Naive thymus-derived CD8-positive, alpha-beta T cell (primary cell): ENCODE measurements at regions not wholly inside any gene's neighbourhood (a gene's known extent, or its start where the extent isn't known, plus 50 kb on each side); places are given as distances from the start of the nearest gene placed in this dataset.
"Not testable (repeated sequence)": the region's sequence is repeated elsewhere in the genome, so short reads cannot be mapped to it uniquely, and the experiment has no call there.

Experiments used
- ATAC-seq, 2 donors: fragments of 150-1000 bp; cut with Tn5 transposase in 1 of 2; sonication (Bioruptor Pico), chemical (Tn5 transposase) in 1 of 2; 1 replicate in 1 of 2; 2 replicates in 1 of 2; pipeline ENCODE4 v1.10.0; 2021; ENCODE audit warnings: mild to moderate bottlenecking in 2 of 2, moderate library complexity in 2 of 2
- POLR2A ChIA-PET: fragments of 350-600 bp; sonication (Branson Sonifier 250); formaldehyde crosslinking; loops from one replicate; lab custom pipeline; 2021; ENCODE audit warnings: antibody characterized with exemption; lab: Charles Lee
- DNase-seq, 10 donors: peaks; one replicate each; pipeline versions ENCODE4 v3.0.0 to v3.0.0-alpha.2; 2020 to 2022
- H3K27ac Mint-ChIP-seq, 10 donors: one replicate each; pipeline ENCODE4 v1.8.0; 2020 to 2022; ENCODE audit warnings: mild to moderate bottlenecking in 10 of 10, mixed read lengths in 10 of 10, moderate library complexity in 4 of 10, inconsistent platforms in 1 of 10
- H3K27me3 Mint-ChIP-seq, 5 donors: one replicate each; pipeline ENCODE4 v1.8.0; 2021 to 2022; ENCODE audit warnings: mixed read lengths in 5 of 5
- H3K36me3 Mint-ChIP-seq, 3 donors: one replicate each; pipeline ENCODE4 v1.8.0; 2020 to 2022; ENCODE audit warnings: mixed read lengths in 3 of 3, mild to moderate bottlenecking in 2 of 3, inconsistent platforms in 1 of 3
- H3K4me1 Mint-ChIP-seq, 4 donors: one replicate each; pipeline ENCODE4 v1.8.0; 2021 to 2022; ENCODE audit warnings: mixed read lengths in 4 of 4
- H3K4me3 Mint-ChIP-seq, 10 donors: one replicate each; pipeline ENCODE4 v1.8.0; 2020 to 2022; ENCODE audit warnings: mild to moderate bottlenecking in 10 of 10, mixed read lengths in 10 of 10, moderate library complexity in 6 of 10, inconsistent platforms in 1 of 10
- H3K9me3 Mint-ChIP-seq, 9 donors: one replicate each; pipeline ENCODE4 v1.8.0; 2020 to 2022; ENCODE audit warnings: mixed read lengths in 9 of 9, mild to moderate bottlenecking in 3 of 9, inconsistent platforms in 1 of 9, moderate library complexity in 1 of 9

- DNase-seq (no peak), ATAC-seq (peak in 1 of 2 donors; percentile 9)
- peaks cover 0 to 3% (median 0%) of the 10 kb centered on the region in 3 donors for H3K36me3 Mint-ChIP-seq
- POLR2A ChIA-PET = interaction anchor here (0.6 to 8.7 kb wide), 7 partner anchors 14 to 174 kb away, joined by 3 to 81 read pairs (median 7); partner anchors contain the start of gene S1PR1
- no peaks in the 10 kb centered on the region for H3K27me3 Mint-ChIP-seq
- H3K4me3 Mint-ChIP-seq = no peak overlapping the region
- no peaks in the 10 kb centered on the region for H3K9me3 Mint-ChIP-seq
- H3K4me1 Mint-ChIP-seq = peaks cover 37 to 68% (median 62%) of the 10 kb centered on the region in 4 donors
- H3K27ac Mint-ChIP-seq = peak overlapping the region; percentile 66 to 92 (median 88)
Observed at GRCh38 chr1:101136271-101136670, 100.5 kb upstream of the S1PR1 start.

DNA sequence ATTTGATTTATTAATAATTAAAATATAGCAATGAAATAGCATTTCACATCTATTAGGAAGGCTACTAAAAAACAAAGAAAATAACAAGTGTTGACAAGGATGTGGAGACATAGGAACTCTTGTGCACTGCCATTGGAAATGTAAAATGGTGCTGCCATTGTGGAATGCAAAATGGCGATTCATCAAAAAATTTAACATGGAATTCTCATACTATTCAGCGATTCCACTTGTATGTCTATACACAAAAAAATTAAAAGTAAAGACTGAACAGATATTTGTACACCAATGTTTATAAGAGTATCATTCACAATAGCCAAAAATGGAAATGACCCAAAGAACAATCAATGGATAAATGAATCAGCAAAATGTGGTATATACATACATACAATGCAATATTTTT, 101.3 kb upstream of the S1PR1 start:
- H3K36me3 Mint-ChIP-seq = peaks cover 0 to 3% (median 0%) of the 10 kb centered on the region in 3 donors
- H3K27me3 Mint-ChIP-seq = no peaks in the 10 kb centered on the region
- DNase-seq (no peak), ATAC-seq (no peak)
- no peaks in the 10 kb centered on the region for H3K9me3 Mint-ChIP-seq
- peak overlapping the region in 8 of 10 donors; percentile 16 to 92 (median 88) for H3K27ac Mint-ChIP-seq
- no peak overlapping the region for H3K4me3 Mint-ChIP-seq
- POLR2A ChIA-PET = interaction anchor here (1.6 to 8.7 kb wide), 3 partner anchors 13 to 152 kb away, joined by 8 to 81 read pairs (median 8); partner anchors contain the start of gene S1PR1
- H3K4me1 Mint-ChIP-seq = peaks cover 44 to 75% (median 69%) of the 10 kb centered on the region in 4 donors

DNA sequence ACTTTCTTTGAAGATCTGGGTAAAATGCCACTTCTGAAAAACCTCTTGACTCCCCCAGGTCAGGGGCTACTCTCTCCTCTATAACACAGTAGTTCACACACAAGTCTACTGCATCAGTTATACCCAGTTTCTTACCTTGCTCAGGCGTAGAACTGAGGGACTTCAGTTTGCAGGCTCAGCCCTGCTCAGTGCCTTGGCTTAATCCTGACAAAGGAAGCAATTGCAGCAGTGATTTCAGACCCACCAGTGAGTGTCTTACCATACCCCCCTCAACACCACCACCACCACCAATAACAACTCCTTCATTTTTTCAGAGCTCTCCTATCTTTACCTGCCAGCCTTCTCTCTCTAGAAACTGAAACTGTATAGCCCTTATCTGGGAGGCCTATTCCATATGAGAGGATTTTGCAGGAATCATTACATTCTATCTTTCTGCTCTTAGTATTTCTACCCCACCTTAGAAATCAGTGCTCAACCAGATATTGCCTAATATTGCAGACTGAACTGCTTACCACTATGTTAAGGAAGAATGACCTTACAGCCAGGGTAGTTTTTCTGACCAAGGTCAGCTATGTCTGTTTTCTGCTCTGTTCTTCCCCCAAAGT, 105.5 kb upstream of the S1PR1 start:
- no peaks in the 10 kb centered on the region for H3K9me3 Mint-ChIP-seq
- peaks cover 0 to 3% (median 0%) of the 10 kb centered on the region in 3 donors for H3K36me3 Mint-ChIP-seq
- POLR2A ChIA-PET = interaction anchor here (0.6 to 4.0 kb wide), 2 partner anchors 81 to 106 kb away, joined by 3 to 43 read pairs; partner anchors contain the start of gene S1PR1
- peak overlapping the region in 5 of 10 donors; percentile 3 to 46 (median 18) for H3K4me3 Mint-ChIP-seq
- ATAC-seq = no peak
- H3K27me3 Mint-ChIP-seq = no peaks in the 10 kb centered on the region
- peak overlapping the region; percentile 56 to 97 (median 83) for H3K27ac Mint-ChIP-seq
- peaks cover 40 to 79% (median 71%) of the 10 kb centered on the region in 4 donors for H3K4me1 Mint-ChIP-seq
- DNase-seq = no peak

GRCh38 chr1:101130673-101131072, 105.1 kb upstream of the DPH5 start:
- H3K36me3 Mint-ChIP-seq = peaks cover 0 to 3% (median 0%) of the 10 kb centered on the region in 3 donors
- H3K4me3 Mint-ChIP-seq = peak overlapping the region in 7 of 10 donors; percentile 5 to 37 (median 17)
- H3K4me1 Mint-ChIP-seq = peaks cover 38 to 77% (median 65%) of the 10 kb centered on the region in 4 donors
- POLR2A ChIA-PET = interaction anchor here (0.8 to 4.0 kb wide), 3 partner anchors 21 to 115 kb away, joined by 3 to 43 read pairs (median 3); partner anchors contain the start of gene S1PR1
- ATAC-seq (no peak), DNase-seq (no peak)
- H3K9me3 Mint-ChIP-seq = no peaks in the 10 kb centered on the region
- H3K27ac Mint-ChIP-seq = peak overlapping the region; percentile 56 to 97 (median 83)
- no peaks in the 10 kb centered on the region for H3K27me3 Mint-ChIP-seq

- DNase-seq (peak in 2 of 10 donors; percentile 21 to 28), ATAC-seq (peak; percentile 38 to 43)
- peak overlapping the region in 7 of 10 donors; percentile 54 to 78 (median 69) for H3K4me3 Mint-ChIP-seq
- H3K4me1 Mint-ChIP-seq = peaks cover 31 to 79% (median 63%) of the 10 kb centered on the region in 4 donors
- H3K27ac Mint-ChIP-seq = peak overlapping the region; percentile 83 to 98 (median 94)
- H3K9me3 Mint-ChIP-seq = no peaks in the 10 kb centered on the region
- no peaks in the 10 kb centered on the region for H3K27me3 Mint-ChIP-seq
- no peaks in the 10 kb centered on the region for H3K36me3 Mint-ChIP-seq
- POLR2A ChIA-PET = interaction anchor here (1.0 to 4.0 kb wide), 3 partner anchors 8 to 201 kb away, joined by 3 to 43 read pairs (median 6); partner anchors contain the start of gene S1PR1
Observed at GRCh38 chr1:101128846-101129245, 103.3 kb upstream of the DPH5 start.

DNA sequence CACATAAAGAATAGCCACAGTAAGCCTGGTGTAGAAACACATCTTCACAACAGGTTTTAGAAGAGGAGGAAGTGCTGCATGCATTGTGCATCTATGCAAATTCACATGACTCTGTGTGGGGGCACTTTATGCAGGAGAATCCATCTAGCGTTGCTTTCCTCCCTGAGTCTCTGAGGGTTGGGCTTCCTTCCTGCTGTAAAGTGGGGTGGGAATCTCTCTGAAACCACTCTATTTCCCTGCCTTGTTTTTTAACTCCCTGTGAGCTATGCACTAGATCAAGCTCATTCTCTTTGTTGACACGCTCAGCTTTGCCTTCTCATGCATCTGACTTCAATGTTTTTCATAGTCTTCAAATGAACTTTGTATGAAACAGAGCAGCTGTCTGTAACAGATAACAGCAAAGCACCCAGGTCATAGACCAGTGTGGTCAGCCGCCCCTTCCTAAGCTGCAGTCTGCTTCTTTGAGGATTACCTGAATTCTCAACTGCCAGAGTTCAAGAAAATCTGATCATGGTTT, 102.7 kb upstream of the DPH5 start:
- peak overlapping the region; percentile 83 to 98 (median 94) for H3K27ac Mint-ChIP-seq
- no peaks in the 10 kb centered on the region for H3K9me3 Mint-ChIP-seq
- POLR2A ChIA-PET = interaction anchor here (0.5 to 4.0 kb wide), 4 partner anchors 9 to 201 kb away, joined by 3 to 43 read pairs (median 5); partner anchors contain the start of gene S1PR1
- DNase-seq (peak in 9 of 10 donors; percentile 11 to 62 (median 41)), ATAC-seq (peak; percentile 75 to 82)
- no peaks in the 10 kb centered on the region for H3K36me3 Mint-ChIP-seq
- peak overlapping the region; percentile 44 to 79 (median 64) for H3K4me3 Mint-ChIP-seq
- peaks cover 32 to 81% (median 65%) of the 10 kb centered on the region in 4 donors for H3K4me1 Mint-ChIP-seq
- no peaks in the 10 kb centered on the region for H3K27me3 Mint-ChIP-seq

GRCh38 chr1:101124405-101124804, 98.8 kb upstream of the DPH5 start:
- Mint-ChIP-seq H3K4me1 (peaks cover 20 to 86% (median 64%) of the 10 kb centered on the region in 4 donors), H3K4me3 (no peak overlapping the region), H3K27ac (peak overlapping the region; percentile 31 to 95 (median 69)), H3K36me3 (no peaks in the 10 kb centered on the region), H3K27me3 (no peaks in the 10 kb centered on the region), H3K9me3 (no peaks in the 10 kb centered on the region)
- no peak for DNase-seq
- no peak for ATAC-seq
- POLR2A ChIA-PET = interaction anchor here (1.4 kb wide), 1 partner anchor 12 kb away, joined by 5 read pairs; no protein-coding TSS in a partner anchor

DNA sequence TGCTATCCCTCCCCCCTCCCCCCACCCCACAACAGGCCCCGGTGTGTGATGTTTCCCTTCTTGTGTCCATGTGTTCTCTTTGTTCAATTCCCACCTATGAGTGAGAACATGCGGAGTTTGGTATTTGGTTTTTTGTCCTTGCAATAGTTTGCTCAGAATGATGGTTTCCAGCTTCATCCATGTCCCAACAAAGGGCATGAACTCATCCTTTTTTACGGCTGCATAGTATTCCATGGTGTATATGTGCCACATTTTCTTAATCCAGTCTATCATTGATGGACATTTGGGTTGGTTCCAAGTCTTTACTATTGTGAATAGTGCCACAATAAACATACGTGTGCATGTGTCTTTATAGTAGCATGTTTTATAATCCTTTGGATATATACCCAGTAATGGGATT, 98.3 kb upstream of the DPH5 start:
- not testable (repeated sequence) for H3K4me3 Mint-ChIP-seq, ATAC-seq, DNase-seq, H3K36me3 Mint-ChIP-seq, H3K27me3 Mint-ChIP-seq, H3K9me3 Mint-ChIP-seq
- POLR2A ChIA-PET = interaction anchor here (0.6 kb wide), 1 partner anchor 35 kb away, joined by 4 read pairs; no protein-coding TSS in a partner anchor
- H3K4me1 Mint-ChIP-seq = peaks cover 20 to 85% (median 64%) of the 10 kb centered on the region in 4 donors
- H3K27ac Mint-ChIP-seq = peak overlapping the region in 7 of 10 donors; percentile 7 to 95 (median 47)

DNA sequence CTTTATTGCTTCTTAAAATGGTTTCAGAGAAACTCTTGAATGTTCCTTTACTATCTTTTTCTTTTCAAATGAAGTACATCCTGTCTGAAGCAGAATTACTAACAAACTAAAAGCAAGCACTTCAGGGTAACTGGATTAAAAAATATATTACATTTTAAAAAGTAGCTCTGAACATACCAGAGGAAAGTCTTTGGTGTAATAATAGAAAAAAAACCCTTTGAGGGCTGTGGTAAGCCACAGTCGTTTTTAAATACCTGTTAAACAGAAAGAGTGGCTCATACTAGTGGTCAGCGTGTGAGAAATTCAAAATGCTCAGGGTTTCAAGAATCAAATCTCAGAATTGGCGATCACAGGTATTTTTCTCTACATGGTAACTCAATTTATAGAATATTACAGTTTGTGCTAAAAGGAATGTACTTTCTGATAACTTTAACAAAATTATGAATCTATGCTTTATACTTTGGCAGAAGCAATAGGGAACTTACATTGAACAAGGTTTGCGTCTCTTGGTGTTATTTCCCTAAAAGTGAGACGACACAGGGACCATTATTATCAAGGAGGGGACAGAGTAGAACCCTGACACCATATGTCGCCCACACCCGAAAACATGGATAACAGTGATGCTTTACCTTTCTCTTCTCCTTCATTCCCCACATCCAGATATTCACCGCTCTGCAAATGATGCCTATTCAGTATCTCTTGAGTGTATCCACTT, 97.0 kb upstream of the DPH5 start:
- peaks cover 17 to 73% (median 53%) of the 10 kb centered on the region in 4 donors for H3K4me1 Mint-ChIP-seq
- H3K27me3 Mint-ChIP-seq = no peaks in the 10 kb centered on the region
- H3K36me3 Mint-ChIP-seq = no peaks in the 10 kb centered on the region
- H3K9me3 Mint-ChIP-seq = no peaks in the 10 kb centered on the region
- POLR2A ChIA-PET = interaction anchor here (0.9 to 1.4 kb wide), 3 partner anchors 13 to 196 kb away, joined by 3 to 8 read pairs (median 5); partner anchors contain the start of gene S1PR1
- peak overlapping the region; percentile 24 to 95 (median 88) for H3K27ac Mint-ChIP-seq
- H3K4me3 Mint-ChIP-seq = peak overlapping the region in 9 of 10 donors; percentile 3 to 80 (median 51)
- peak; percentile 73 to 77 for ATAC-seq
- peak in 4 of 10 donors; percentile 21 to 39 (median 26) for DNase-seq

DNA sequence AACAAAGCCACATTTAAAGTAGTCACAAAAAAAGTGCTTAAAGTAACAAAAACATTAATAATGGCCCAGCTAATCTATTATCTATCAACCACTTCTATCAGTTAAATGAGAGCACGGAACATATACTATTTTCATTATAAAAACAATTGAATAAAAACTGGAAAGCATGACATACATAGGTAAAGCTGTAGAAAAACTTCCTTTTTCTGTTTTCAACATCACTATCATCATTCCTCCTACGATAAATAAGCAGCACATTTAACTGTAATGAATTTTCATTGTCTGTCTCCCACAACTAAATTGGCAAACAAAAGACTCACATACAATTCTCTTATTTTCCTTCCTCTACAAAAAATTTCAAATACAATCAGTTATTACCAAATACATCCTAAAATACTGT, 96.4 kb upstream of the DPH5 start:
- ATAC-seq (no peak), DNase-seq (no peak)
- POLR2A ChIA-PET = interaction anchor here (0.9 to 1.4 kb wide), 5 partner anchors 13 to 195 kb away, joined by 3 to 8 read pairs (median 4); partner anchors contain the start of gene S1PR1
- H3K9me3 Mint-ChIP-seq = no peaks in the 10 kb centered on the region
- H3K27me3 Mint-ChIP-seq = no peaks in the 10 kb centered on the region
- H3K27ac Mint-ChIP-seq = peak overlapping the region; percentile 24 to 95 (median 88)
- no peaks in the 10 kb centered on the region for H3K36me3 Mint-ChIP-seq
- H3K4me3 Mint-ChIP-seq = peak overlapping the region in 9 of 10 donors; percentile 3 to 80 (median 51)
- H3K4me1 Mint-ChIP-seq = peaks cover 18 to 68% (median 51%) of the 10 kb centered on the region in 4 donors

DNA sequence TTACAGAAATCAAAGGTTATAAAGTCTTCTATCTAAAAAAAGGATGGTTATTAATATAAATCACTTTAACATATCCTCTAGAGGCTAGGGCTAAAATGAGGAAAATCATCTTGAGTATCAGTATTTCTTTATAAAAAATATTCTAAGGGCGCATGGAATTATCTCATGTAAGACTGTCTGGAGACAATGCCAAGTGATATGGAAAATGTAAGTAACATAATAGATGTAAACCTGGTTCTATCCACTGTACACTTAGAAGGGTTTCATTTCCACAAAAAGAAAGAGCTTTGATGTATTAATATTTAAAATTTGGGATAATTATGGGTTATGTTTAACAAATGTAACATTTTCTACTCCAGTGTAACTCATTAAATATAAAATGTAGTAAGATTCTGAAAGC, 95.9 kb upstream of the DPH5 start:
- DNase-seq = no peak
- H3K27ac Mint-ChIP-seq = peak overlapping the region; percentile 24 to 95 (median 88)
- H3K36me3 Mint-ChIP-seq = no peaks in the 10 kb centered on the region
- H3K4me3 Mint-ChIP-seq = peak overlapping the region in 9 of 10 donors; percentile 3 to 64 (median 44)
- no peak for ATAC-seq
- H3K27me3 Mint-ChIP-seq = no peaks in the 10 kb centered on the region
- H3K4me1 Mint-ChIP-seq = peaks cover 19 to 68% (median 51%) of the 10 kb centered on the region in 4 donors
- no peaks in the 10 kb centered on the region for H3K9me3 Mint-ChIP-seq
- POLR2A ChIA-PET = interaction anchor here (0.9 to 1.4 kb wide), 7 partner anchors 9 to 195 kb away, joined by 3 to 8 read pairs (median 4); partner anchors contain the start of gene S1PR1
